Colonic mucosa (tissue), 4 donors: ENCODE measurements at regions not wholly inside any gene's neighbourhood (a gene's known extent, or its start where the extent isn't known, plus 50 kb on each side); places are given as distances from the start of the nearest gene placed in this dataset.

Experiments used
- DNase-seq: peaks from one replicate; pipeline ENCODE4 v3.0.0-alpha.2; 2020
- H3K27ac ChIP-seq: fragments of 200-600 bp; one replicate; pipeline ENCODE4 v1.8.0; 2021
- H3K27me3 ChIP-seq: fragments of 200-600 bp; one replicate; pipeline ENCODE4 v1.8.0; 2021
- H3K36me3 ChIP-seq: fragments of 200-600 bp; one replicate; pipeline ENCODE4 v1.8.0; 2021
- H3K4me1 ChIP-seq: fragments of 200-600 bp; one replicate; pipeline ENCODE4 v1.8.0; 2021; ENCODE audit warnings: mild to moderate bottlenecking
- H3K4me3 ChIP-seq: fragments of 200-600 bp; one replicate; pipeline ENCODE4 v1.8.0; 2021
- H3K9ac ChIP-seq, 2 donors: one replicate each; pipeline ENCODE4 v1.7.0; 2013; ENCODE audit warnings: control low read depth in 2 of 2, low read depth in 2 of 2, low read length in 2 of 2
- H3K9me3 ChIP-seq: fragments of 200-600 bp; one replicate; pipeline ENCODE4 v1.8.0; 2021
- CTCF ChIP-seq: fragments of 200-600 bp; IDR thresholded peaks from one replicate; pipeline ENCODE4 v1.8.0; 2022; ENCODE audit warnings: antibody characterized with exemption, mild to moderate bottlenecking
- intact Hi-C: fragments of 100-400 bp; cut with DNase I; formaldehyde crosslinking; loops from one replicate; pipeline ENCODE4 v1.14.1; 2022
- donor health status: healthy.
- donor health status: DM: no; HTN: no; CAD: no.
- donor health status: DM: no; HTN: no; CAD: no.

- H3K36me3 ChIP-seq: no peaks in the 10 kb centered on the region
- DNase-seq: no peak
- H3K9ac ChIP-seq: no peak overlapping the region
- H3K27ac ChIP-seq: no peak overlapping the region
- intact Hi-C loops: loop anchor here (5.0 kb wide), 2 partner anchors 973 to 1133 kb away; no protein-coding TSS in a partner anchor
- H3K9me3 ChIP-seq: no peaks in the 10 kb centered on the region
- peak; percentile 20 for TF ChIP-seq CTCF
- no peaks in the 10 kb centered on the region for H3K27me3 ChIP-seq
- no peaks in the 10 kb centered on the region for H3K4me1 ChIP-seq
- H3K4me3 ChIP-seq: no peak overlapping the region
These were observed 153.9 kb downstream of the TEX29 start for GRCh38 chr13:111474136-111475002.

- Histone ChIP-seq H3K27ac (no peak overlapping the region), H3K36me3 (no peaks in the 10 kb centered on the region), H3K4me1 (no peaks in the 10 kb centered on the region), H3K4me3 (no peak overlapping the region), H3K9me3 (no peaks in the 10 kb centered on the region), H3K9ac (no peak overlapping the region), H3K27me3 (no peaks in the 10 kb centered on the region)
- intact Hi-C loops: no loop called here
- no peak for TF ChIP-seq CTCF
- DNase-seq: peak; percentile 2
These were observed 155.0 kb downstream of the TEX29 start for GRCh38 chr13:111475488-111475887.

- Histone ChIP-seq H3K9me3 (no peaks in the 10 kb centered on the region), H3K9ac (no peak overlapping the region), H3K4me3 (no peak overlapping the region), H3K27ac (no peak overlapping the region), H3K27me3 (no peaks in the 10 kb centered on the region), H3K36me3 (no peaks in the 10 kb centered on the region), H3K4me1 (no peaks in the 10 kb centered on the region)
- intact Hi-C loops: no loop called here
- DNase-seq: no peak
- no peak for TF ChIP-seq CTCF
These were observed 155.8 kb downstream of the TEX29 start for GRCh38 chr13:111476197-111476596.

- no peak for DNase-seq
- no peak overlapping the region for H3K27ac ChIP-seq
- intact Hi-C loops: no loop called here
- H3K36me3 ChIP-seq: no peaks in the 10 kb centered on the region
- no peaks in the 10 kb centered on the region for H3K9me3 ChIP-seq
- no peak overlapping the region for H3K9ac ChIP-seq
- no peaks in the 10 kb centered on the region for H3K27me3 ChIP-seq
- no peak for TF ChIP-seq CTCF
- no peak overlapping the region for H3K4me3 ChIP-seq
- no peaks in the 10 kb centered on the region for H3K4me1 ChIP-seq
These were observed 159.0 kb downstream of the TEX29 start for GRCh38 chr13:111479412-111479811.

- no peak overlapping the region for H3K4me3 ChIP-seq
- H3K9me3 ChIP-seq: no peaks in the 10 kb centered on the region
- no peak for TF ChIP-seq CTCF
- H3K9ac ChIP-seq: no peak overlapping the region
- no peaks in the 10 kb centered on the region for H3K4me1 ChIP-seq
- no peak for DNase-seq
- no peaks in the 10 kb centered on the region for H3K27me3 ChIP-seq
- no peak overlapping the region for H3K27ac ChIP-seq
- intact Hi-C loops: no loop called here
- H3K36me3 ChIP-seq: no peaks in the 10 kb centered on the region
These were observed 160.1 kb downstream of the TEX29 start for GRCh38 chr13:111480503-111480902.
